ENCODE measurements at regions not wholly inside any gene's neighbourhood (a gene's known extent, or its start where the extent isn't known, plus 50 kb on each side); places are given as distances from the start of the nearest gene placed in this dataset.

DNA sequence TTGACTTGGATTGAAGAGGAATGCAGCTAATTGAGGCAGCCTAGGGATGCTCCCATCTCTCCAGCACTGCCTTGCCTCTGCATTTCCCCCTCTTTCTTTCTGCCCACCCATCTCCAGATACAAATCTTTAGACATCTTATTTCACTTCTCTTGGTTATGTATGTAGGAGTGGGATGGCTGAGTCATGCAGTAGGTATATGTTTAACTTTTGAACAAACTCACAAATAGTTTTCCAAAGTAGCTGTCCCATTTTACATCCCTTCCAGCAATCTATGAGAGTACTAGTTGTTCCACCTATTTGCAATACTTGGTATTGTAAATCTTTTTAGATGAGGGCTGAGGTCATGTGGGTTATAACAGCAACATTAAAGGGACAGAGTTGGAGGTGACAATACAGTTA is 329.9 kb downstream of the DYSF start:
- Histone ChIP-seq H3K27me3 (ENCODE audit: insufficient read depth) (no peaks in the 10 kb centered on the region), H3K9me2 (ENCODE audit: insufficient read depth) (no peaks in the 10 kb centered on the region), H3K4me2 (no peak overlapping the region), H3K27ac (ENCODE audit: low read depth) (no peak overlapping the region), H3K4me1 (ENCODE audit: insufficient read depth) (no peaks in the 10 kb centered on the region), H3F3A (replicated peaks; ENCODE audit: low read depth) (no peaks in the 10 kb centered on the region), H4K20me1 (replicated peaks; ENCODE audit: insufficient read depth) (no peaks in the 10 kb centered on the region), H3K79me2 (replicated peaks; ENCODE audit: insufficient read depth) (no peaks in the 10 kb centered on the region), H2AFZ (no peak overlapping the region), H3K36me3 (ENCODE audit: insufficient read depth) (no peaks in the 10 kb centered on the region), H3K4me3 (no peak overlapping the region)
- Mint-ChIP-seq H3K4me3 (no peak overlapping the region), H3K4me1 (0 out of 3 replicates have a peak, but pooled peaks cover 2% of the 10 kb centered on the region), H3K27me3 (ENCODE audit: insufficient read depth, low read depth, poor library complexity) (peaks cover 8% of the 10 kb centered on the region), H3K36me3 (ENCODE audit: low read depth) (no peaks in the 10 kb centered on the region), H3K27ac (no peak overlapping the region), H3K9me3 (no peaks in the 10 kb centered on the region)
- no peak for ATAC-seq
- no peak for DNase-seq (ENCODE audit: low spot score)
- TF ChIP-seq NANOG (IDR thresholded peaks at IDR 0.05; ENCODE audit: borderline replicate concordance) (no peak), ZNF114 (CRISPR knock-in tag; IDR thresholded peaks at IDR 0.05) (no peak), STAT1 (IDR thresholded peaks at IDR 0.05; ENCODE audit: unreplicated experiment) (no peak), REST (IDR thresholded peaks at IDR 0.05; ENCODE audit: unreplicated experiment) (no peak), EZH2phosphoT487 (IDR thresholded peaks at IDR 0.05; ENCODE audit: unreplicated experiment) (no peak), EZH2 (IDR thresholded peaks at IDR 0.05; ENCODE audit: low read depth, unreplicated experiment) (no peak), POLR2AphosphoS5 (IDR thresholded peaks at IDR 0.05; ENCODE audit: low read depth) (no peak), JUNB (IDR thresholded peaks at IDR 0.05; ENCODE audit: unreplicated experiment) (no peak), CREB1 (CRISPR knock-in tag; IDR thresholded peaks at IDR 0.05; ENCODE audit: low read depth) (no peak), ZNF331 (CRISPR knock-in tag; IDR thresholded peaks at IDR 0.05; ENCODE audit: low read depth) (no peak), CTCF (conservative IDR thresholded peaks at IDR 0.05; ENCODE audit: low read depth in 2 of 2) (no peak), ZNF462 (CRISPR knock-in tag; IDR thresholded peaks at IDR 0.05) (no peak)
- TF ChIP-seq, protein P1, sequence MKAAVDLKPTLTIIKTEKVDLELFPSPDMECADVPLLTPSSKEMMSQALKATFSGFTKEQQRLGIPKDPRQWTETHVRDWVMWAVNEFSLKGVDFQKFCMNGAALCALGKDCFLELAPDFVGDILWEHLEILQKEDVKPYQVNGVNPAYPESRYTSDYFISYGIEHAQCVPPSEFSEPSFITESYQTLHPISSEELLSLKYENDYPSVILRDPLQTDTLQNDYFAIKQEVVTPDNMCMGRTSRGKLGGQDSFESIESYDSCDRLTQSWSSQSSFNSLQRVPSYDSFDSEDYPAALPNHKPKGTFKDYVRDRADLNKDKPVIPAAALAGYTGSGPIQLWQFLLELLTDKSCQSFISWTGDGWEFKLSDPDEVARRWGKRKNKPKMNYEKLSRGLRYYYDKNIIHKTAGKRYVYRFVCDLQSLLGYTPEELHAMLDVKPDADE (IDR thresholded peaks at IDR 0.05), result no peak
